ENCODE measurements at regions not wholly inside any gene's neighbourhood (a gene's known extent, or its start where the extent isn't known, plus 50 kb on each side); places are given as distances from the start of the nearest gene placed in this dataset.

DNA sequence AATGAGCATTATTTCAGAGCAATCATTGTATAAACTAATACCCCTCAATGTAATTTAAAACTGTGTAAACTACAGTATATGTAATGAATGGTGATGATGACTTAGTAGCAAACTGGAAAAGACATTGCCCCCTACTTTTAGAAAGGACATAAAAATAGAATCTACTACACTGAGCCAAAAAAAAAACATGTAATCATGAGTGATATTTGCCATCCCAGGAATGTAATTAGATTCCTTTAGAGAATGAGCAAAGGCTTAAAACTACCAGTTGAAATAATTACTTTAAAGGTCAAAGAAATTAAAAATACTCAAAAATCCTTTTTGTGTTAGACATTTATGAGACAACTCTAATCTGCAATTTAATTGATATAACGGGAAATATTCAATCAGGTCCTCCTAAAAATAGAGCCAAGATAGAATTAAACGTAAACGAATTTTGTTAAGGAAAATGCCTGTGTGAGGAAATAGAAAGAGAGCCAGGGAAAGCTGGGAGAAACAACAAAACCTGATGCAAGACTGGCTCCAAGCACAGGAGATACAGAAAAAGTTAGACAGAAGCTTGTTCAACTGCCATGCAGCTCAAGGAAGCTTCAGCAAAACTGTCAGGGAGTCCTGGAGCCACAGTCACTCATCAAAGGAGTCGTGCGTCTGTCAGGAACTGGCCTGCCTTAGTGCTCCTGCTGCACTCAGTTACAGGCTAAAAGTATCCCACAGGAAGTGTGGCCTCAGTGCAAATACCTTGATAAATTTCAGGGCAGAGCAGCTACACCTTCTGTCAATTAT is 655.7 kb upstream of the INTU start:
- TF ChIP-seq, protein P1, sequence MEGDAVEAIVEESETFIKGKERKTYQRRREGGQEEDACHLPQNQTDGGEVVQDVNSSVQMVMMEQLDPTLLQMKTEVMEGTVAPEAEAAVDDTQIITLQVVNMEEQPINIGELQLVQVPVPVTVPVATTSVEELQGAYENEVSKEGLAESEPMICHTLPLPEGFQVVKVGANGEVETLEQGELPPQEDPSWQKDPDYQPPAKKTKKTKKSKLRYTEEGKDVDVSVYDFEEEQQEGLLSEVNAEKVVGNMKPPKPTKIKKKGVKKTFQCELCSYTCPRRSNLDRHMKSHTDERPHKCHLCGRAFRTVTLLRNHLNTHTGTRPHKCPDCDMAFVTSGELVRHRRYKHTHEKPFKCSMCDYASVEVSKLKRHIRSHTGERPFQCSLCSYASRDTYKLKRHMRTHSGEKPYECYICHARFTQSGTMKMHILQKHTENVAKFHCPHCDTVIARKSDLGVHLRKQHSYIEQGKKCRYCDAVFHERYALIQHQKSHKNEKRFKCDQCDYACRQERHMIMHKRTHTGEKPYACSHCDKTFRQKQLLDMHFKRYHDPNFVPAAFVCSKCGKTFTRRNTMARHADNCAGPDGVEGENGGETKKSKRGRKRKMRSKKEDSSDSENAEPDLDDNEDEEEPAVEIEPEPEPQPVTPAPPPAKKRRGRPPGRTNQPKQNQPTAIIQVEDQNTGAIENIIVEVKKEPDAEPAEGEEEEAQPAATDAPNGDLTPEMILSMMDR (conservative IDR thresholded peaks at IDR 0.05 in 1 of 2, IDR thresholded peaks at IDR 0.05 in 1 of 2; ENCODE audit: low read depth in 1 of 2, low read length in 2 of 2), result no peak
- no peak for TF ChIP-seq EZH2 (IDR thresholded peaks at IDR 0.05; ENCODE audit: low read length, missing control alignments)

Data from fibroblast of lung (primary cell).